Astrocyte (in vitro differentiated cells and primary cell): ENCODE measurements at regions not wholly inside any gene's neighbourhood (a gene's known extent, or its start where the extent isn't known, plus 50 kb on each side); places are given as distances from the start of the nearest gene placed in this dataset.

Source experiments
- EZH2 ChIP-seq: IDR thresholded peaks from 2 replicates; pipeline ENCODE4 v1.6.1; 2012; ENCODE audit warnings: mild to moderate bottlenecking, low read length, inconsistent platforms; ENCODE audit not compliant: insufficient read depth
- TF ChIP-seq, protein P1 (sequence below): IDR thresholded peaks from 2 replicates; pipeline ENCODE4 v1.5.1; 2011; ENCODE audit warnings: low read depth, mild to moderate bottlenecking, inconsistent platforms, low read length, moderate library complexity; ENCODE audit not compliant: insufficient read depth

- TF ChIP-seq, protein P1, sequence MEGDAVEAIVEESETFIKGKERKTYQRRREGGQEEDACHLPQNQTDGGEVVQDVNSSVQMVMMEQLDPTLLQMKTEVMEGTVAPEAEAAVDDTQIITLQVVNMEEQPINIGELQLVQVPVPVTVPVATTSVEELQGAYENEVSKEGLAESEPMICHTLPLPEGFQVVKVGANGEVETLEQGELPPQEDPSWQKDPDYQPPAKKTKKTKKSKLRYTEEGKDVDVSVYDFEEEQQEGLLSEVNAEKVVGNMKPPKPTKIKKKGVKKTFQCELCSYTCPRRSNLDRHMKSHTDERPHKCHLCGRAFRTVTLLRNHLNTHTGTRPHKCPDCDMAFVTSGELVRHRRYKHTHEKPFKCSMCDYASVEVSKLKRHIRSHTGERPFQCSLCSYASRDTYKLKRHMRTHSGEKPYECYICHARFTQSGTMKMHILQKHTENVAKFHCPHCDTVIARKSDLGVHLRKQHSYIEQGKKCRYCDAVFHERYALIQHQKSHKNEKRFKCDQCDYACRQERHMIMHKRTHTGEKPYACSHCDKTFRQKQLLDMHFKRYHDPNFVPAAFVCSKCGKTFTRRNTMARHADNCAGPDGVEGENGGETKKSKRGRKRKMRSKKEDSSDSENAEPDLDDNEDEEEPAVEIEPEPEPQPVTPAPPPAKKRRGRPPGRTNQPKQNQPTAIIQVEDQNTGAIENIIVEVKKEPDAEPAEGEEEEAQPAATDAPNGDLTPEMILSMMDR, result no peak
- TF ChIP-seq EZH2, result no peak
Measured at GRCh38 chr11:95586661-95587060, 202.9 kb downstream of the FAM76B start.
